ENCODE measurements at regions not wholly inside any gene's neighbourhood (a gene's known extent, or its start where the extent isn't known, plus 50 kb on each side); places are given as distances from the start of the nearest gene placed in this dataset.

GRCh38 chr1:81205956-81206355 lies 594.8 kb upstream of the ADGRL2 start:
- TF ChIP-seq CTCF (IDR thresholded peaks at IDR 0.05) = no peak
- TF ChIP-seq POLR2A (IDR thresholded peaks at IDR 0.05; ENCODE audit: low read depth) = no peak
